IMR-90 (cell line): ENCODE measurements at regions not wholly inside any gene's neighbourhood (a gene's known extent, or its start where the extent isn't known, plus 50 kb on each side); places are given as distances from the start of the nearest gene placed in this dataset.

Experiments used
- ATAC-seq: fragments of 200-7000 bp; cut with Tn5 transposase; 2 replicates; pipeline ENCODE4 v1.9.1; 2020; ENCODE audit warnings: low read depth, mild to moderate bottlenecking, moderate library complexity
- BruUV-seq: library from RNA; stranded (reverse); fragments of 400-500 nt; replicated peaks from 2 replicates; lab custom pipeline; 2021; lab: Mats Ljungman, UMichigan
- CTCF ChIA-PET: fragments of 300-600 bp; formaldehyde crosslinking; extraction: SDS; loops from one replicate; lab custom pipeline; 2021; ENCODE audit warnings: antibody characterized with exemption; lab: Yijun Ruan, JAX
- POLR2A ChIA-PET: fragments of 300-600 bp; sonication (Branson Sonifier 250); formaldehyde crosslinking; loops from one replicate; lab custom pipeline; 2022; ENCODE audit warnings: antibody characterized with exemption; ENCODE audit not compliant: unreplicated experiment; lab: Charles Lee
- DNase-seq: peaks from one replicate; pipeline ENCODE4 v3.0.0; 2013
- H2AFZ ChIP-seq: replicated peaks from 2 replicates; pipeline ENCODE3; 2013; ENCODE audit warnings: low read length, mild to moderate bottlenecking; ENCODE audit not compliant: poor library complexity
- H2AK5ac ChIP-seq: 2 replicates; pipeline ENCODE4 v1.6.1; 2013; ENCODE audit warnings: low read depth, low read length, inconsistent platforms
- H2AK9ac ChIP-seq: replicated peaks from 2 replicates; pipeline ENCODE3; 2013; ENCODE audit warnings: mild to moderate bottlenecking, low read depth, low read length, moderate library complexity; ENCODE audit not compliant: poor library complexity
- H2BK120ac ChIP-seq: 2 replicates; pipeline ENCODE4 v1.6.1; 2013; ENCODE audit warnings: low read depth, low read length, inconsistent platforms
- H2BK15ac ChIP-seq: 3 replicates; pipeline ENCODE4 v1.6.1; 2013; ENCODE audit warnings: low read depth, low read length, inconsistent platforms
- H2BK20ac ChIP-seq: 2 replicates; pipeline ENCODE4 v1.6.1; 2013; ENCODE audit warnings: low read depth, mild to moderate bottlenecking, inconsistent platforms, low read length, moderate library complexity
- H2BK5ac ChIP-seq: 2 replicates; pipeline ENCODE4 v1.6.1; 2013; ENCODE audit warnings: mild to moderate bottlenecking, low read depth, low read length, inconsistent platforms; ENCODE audit not compliant: poor library complexity, severe bottlenecking
- H3K14ac ChIP-seq: replicated peaks from 2 replicates; pipeline ENCODE4 v1.6.1; 2013; ENCODE audit warnings: low read depth, low read length, inconsistent platforms
- H3K18ac ChIP-seq: 2 replicates; pipeline ENCODE4 v1.6.1; 2013; ENCODE audit warnings: low read depth, low read length, control low read depth
- H3K23ac ChIP-seq: 2 replicates; pipeline ENCODE4 v1.6.1; 2013; ENCODE audit warnings: low read depth, low read length, inconsistent platforms
- H3K27ac ChIP-seq: 2 replicates; pipeline ENCODE4 v1.5.1; 2013; ENCODE audit warnings: mild to moderate bottlenecking, control low read depth, low read length; ENCODE audit not compliant: insufficient read depth
- H3K27me3 ChIP-seq: 2 replicates; pipeline ENCODE4 v1.6.1; 2013; ENCODE audit warnings: low read length; ENCODE audit not compliant: control insufficient read depth, insufficient read depth
- H3K36me3 ChIP-seq: 2 replicates; pipeline ENCODE4 v1.6.1; 2013; ENCODE audit warnings: low read length, mixed read lengths; ENCODE audit not compliant: control insufficient read depth, insufficient read depth
- H3K4ac ChIP-seq: 2 replicates; pipeline ENCODE4 v1.6.1; 2013; ENCODE audit warnings: low read depth, low read length, inconsistent platforms
- H3K4me1 ChIP-seq: 2 replicates; pipeline ENCODE4 v1.6.1; 2013; ENCODE audit warnings: low read length, mixed read lengths; ENCODE audit not compliant: control insufficient read depth, insufficient read depth
- H3K4me2 ChIP-seq: 2 replicates; pipeline ENCODE4 v1.6.1; 2013; ENCODE audit warnings: low read depth, mild to moderate bottlenecking, control low read depth, low read length, moderate library complexity
- H3K4me3 ChIP-seq: 2 replicates; pipeline ENCODE4 v1.5.1; 2013; ENCODE audit warnings: low read depth, mild to moderate bottlenecking, control low read depth, low read length, moderate library complexity; ENCODE audit not compliant: insufficient read depth
- H3K56ac ChIP-seq: 2 replicates; pipeline ENCODE4 v1.6.1; 2013; ENCODE audit warnings: low read length, inconsistent platforms; ENCODE audit not compliant: insufficient read depth; ENCODE audit errors: extremely low read depth
- H3K79me1 ChIP-seq, 2 experiments: 2 replicates each; pipeline ENCODE4 v1.6.1; 2013; ENCODE audit warnings: low read length in 2 of 2, inconsistent platforms in 1 of 2, low read depth in 1 of 2
- H3K9ac ChIP-seq: 2 replicates; pipeline ENCODE4 v1.6.1; 2013; ENCODE audit warnings: low read depth, low read length, control low read depth
- H3K9me1 ChIP-seq: 2 replicates; pipeline ENCODE4 v1.6.1; 2013; ENCODE audit warnings: low read length, inconsistent platforms; ENCODE audit not compliant: insufficient read depth
- H3K9me3 ChIP-seq: 2 replicates; pipeline ENCODE4 v1.6.1; 2013; ENCODE audit warnings: low read length; ENCODE audit not compliant: control insufficient read depth, insufficient read depth
- H4K20me1 ChIP-seq: 2 replicates; pipeline ENCODE4 v1.6.1; 2013; ENCODE audit warnings: low read length, inconsistent platforms; ENCODE audit not compliant: insufficient read depth
- H4K5ac ChIP-seq: 2 replicates; pipeline ENCODE4 v1.6.1; 2013; ENCODE audit warnings: mild to moderate bottlenecking, low read depth, low read length, control low read depth
- H4K8ac ChIP-seq, 2 experiments: 2 replicates each; pipeline ENCODE4 v1.6.1; 2013; ENCODE audit warnings: low read depth in 2 of 2, low read length in 2 of 2, control low read depth in 1 of 2, inconsistent platforms in 1 of 2
- H4K91ac ChIP-seq: 2 replicates; pipeline ENCODE4 v1.6.1; 2013; ENCODE audit warnings: low read depth, low read length, inconsistent platforms; ENCODE audit not compliant: insufficient read depth
- FOS ChIP-seq: fragments of 150-350 bp; IDR thresholded peaks from 2 replicates; pipeline ENCODE4 v1.6.1; 2016; ENCODE audit warnings: low read depth, low read length
- NFE2L2 ChIP-seq: fragments of 150-350 bp; IDR thresholded peaks from 2 replicates; pipeline ENCODE4 v1.6.1; 2016; ENCODE audit warnings: low read depth, mild to moderate bottlenecking, low read length
- SMC3 ChIP-seq: fragments of 150-350 bp; IDR thresholded peaks from 2 replicates; pipeline ENCODE4 v1.6.1; 2016; ENCODE audit warnings: low read depth, mild to moderate bottlenecking, antibody characterized with exemption, low read length, moderate library complexity
- WGBS, 2 experiments: methylation state at CpG; one replicate each; pipeline versions ENCODE4 v1.1.5 to v1.1.7; 2013; ENCODE audit warnings: missing lambda C conversion rate in 2 of 2; ENCODE audit not compliant: insufficient read length in 1 of 2; ENCODE audit errors: extremely low coverage in 2 of 2; 5-methylcytosine and 5-hydroxymethylcytosine counted together
- dilution Hi-C: fragments of 300-500 bp; cut with HindIII; formaldehyde crosslinking; loops from one replicate; pipeline ENCODE4 v1.14.3; 2018; ENCODE audit warnings: low sequenced_read_pairs; ENCODE audit not compliant: unreplicated experiment
- in situ Hi-C: fragments of 300-500 bp; cut with MboI; formaldehyde crosslinking; loops from 3 replicates; pipeline ENCODE4 v1.14.3; 2019; ENCODE audit warnings: low sequenced_read_pairs, inconsistent platforms, mixed read lengths
- intact Hi-C: fragments of 100-400 bp; cut with micrococcal nuclease; formaldehyde crosslinking; loops from 2 replicates; pipeline ENCODE4 v1.10.0; 2022
- TF ChIP-seq, protein P1 (sequence below): conservative IDR thresholded peaks from 2 replicates; pipeline ENCODE4 v1.5.1; 2012; ENCODE audit warnings: mild to moderate bottlenecking, low read depth, low read length, improper control_type of control experiment

DNA sequence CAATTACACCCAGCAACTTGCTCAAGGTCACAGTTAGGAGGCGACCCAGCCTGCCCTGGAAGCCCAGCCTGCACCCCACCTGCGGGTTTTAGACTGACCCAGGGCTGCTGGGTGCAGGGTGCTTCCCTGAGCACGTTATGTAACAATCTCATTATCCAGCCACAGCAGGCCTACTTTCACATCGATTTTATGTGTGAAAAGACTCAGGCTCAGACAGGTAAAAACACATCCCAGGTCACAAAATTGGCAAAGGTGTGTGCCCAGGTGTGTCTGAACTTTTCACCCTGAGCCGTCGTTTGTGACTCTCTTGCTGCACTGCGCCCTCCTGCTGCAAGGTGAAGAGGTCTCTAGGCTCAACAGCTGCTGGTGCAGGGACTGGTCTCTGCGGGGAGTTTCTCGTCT, 668.2 kb upstream of the HS6ST1 start:
- Histone ChIP-seq H3K56ac (no peak overlapping the region), H4K5ac (no peak overlapping the region), H3K9me3 (peaks cover 8% of the 10 kb centered on the region), H3K79me1 (no peaks in the 10 kb centered on the region), H3K14ac (no peak overlapping the region), H2AFZ (no peak overlapping the region), H3K18ac (no peak overlapping the region), H2AK9ac (no peak overlapping the region), H3K9ac (no peak overlapping the region), H4K8ac (no peak overlapping the region), H3K27ac (no peak overlapping the region), H2BK5ac (no peak overlapping the region), H3K36me3 (no peaks in the 10 kb centered on the region), H2AK5ac (no peak overlapping the region), H3K4ac (no peak overlapping the region), H2BK120ac (no peak overlapping the region), H3K23ac (no peak overlapping the region), H3K27me3 (no peaks in the 10 kb centered on the region), H3K4me1 (no peaks in the 10 kb centered on the region), H4K91ac (no peak overlapping the region), H3K9me1 (no peaks in the 10 kb centered on the region), H3K4me3 (no peak overlapping the region), H3K4me2 (no peak overlapping the region), H2BK15ac (no peak overlapping the region), H2BK20ac (no peak overlapping the region), H4K20me1 (no peaks in the 10 kb centered on the region)
- CTCF ChIA-PET: no interaction called here
- intact Hi-C loops: no loop called here
- BruUV-seq: no TSS peak
- dilution Hi-C loops: no loop called here
- TF ChIP-seq NFE2L2 (no peak), SMC3 (no peak), FOS (no peak)
- TF ChIP-seq, protein P1, sequence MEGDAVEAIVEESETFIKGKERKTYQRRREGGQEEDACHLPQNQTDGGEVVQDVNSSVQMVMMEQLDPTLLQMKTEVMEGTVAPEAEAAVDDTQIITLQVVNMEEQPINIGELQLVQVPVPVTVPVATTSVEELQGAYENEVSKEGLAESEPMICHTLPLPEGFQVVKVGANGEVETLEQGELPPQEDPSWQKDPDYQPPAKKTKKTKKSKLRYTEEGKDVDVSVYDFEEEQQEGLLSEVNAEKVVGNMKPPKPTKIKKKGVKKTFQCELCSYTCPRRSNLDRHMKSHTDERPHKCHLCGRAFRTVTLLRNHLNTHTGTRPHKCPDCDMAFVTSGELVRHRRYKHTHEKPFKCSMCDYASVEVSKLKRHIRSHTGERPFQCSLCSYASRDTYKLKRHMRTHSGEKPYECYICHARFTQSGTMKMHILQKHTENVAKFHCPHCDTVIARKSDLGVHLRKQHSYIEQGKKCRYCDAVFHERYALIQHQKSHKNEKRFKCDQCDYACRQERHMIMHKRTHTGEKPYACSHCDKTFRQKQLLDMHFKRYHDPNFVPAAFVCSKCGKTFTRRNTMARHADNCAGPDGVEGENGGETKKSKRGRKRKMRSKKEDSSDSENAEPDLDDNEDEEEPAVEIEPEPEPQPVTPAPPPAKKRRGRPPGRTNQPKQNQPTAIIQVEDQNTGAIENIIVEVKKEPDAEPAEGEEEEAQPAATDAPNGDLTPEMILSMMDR: no peak
- ATAC-seq (no peak), DNase-seq (no peak)
- POLR2A ChIA-PET: no interaction called here
- WGBS, 2 experiments: 25% methylated on average over 5 of the region's 9 CpGs; no CpG with 5 or more reads in 1 of the 2 experiments
- in situ Hi-C loops: no loop called here
